ENCODE measurements at regions not wholly inside any gene's neighbourhood (a gene's known extent, or its start where the extent isn't known, plus 50 kb on each side); places are given as distances from the start of the nearest gene placed in this dataset.

DNA sequence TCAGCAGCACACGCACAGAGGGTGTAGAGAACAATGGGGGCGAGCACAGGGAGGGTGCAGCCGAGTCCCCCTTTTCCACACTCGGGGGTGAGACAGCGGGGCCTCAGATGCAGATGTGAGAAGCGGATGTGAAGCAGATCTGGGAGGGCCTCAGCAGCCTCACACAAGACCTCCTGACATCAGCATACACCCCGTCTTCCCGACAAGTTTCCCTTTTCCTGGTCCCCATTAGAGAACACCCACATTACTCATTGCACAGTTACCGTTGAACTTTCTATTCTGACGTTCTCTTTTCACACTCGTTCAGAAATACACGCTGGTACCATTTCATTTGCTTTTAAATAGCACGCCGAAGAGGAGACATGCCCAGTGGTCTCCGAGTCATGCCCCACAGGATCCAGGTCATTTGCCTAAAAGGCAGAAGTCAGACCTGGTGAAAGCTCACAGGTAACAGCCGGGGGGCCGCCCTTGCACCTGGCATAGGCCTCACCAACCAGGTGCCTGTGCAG is 129.5 kb upstream of the ID2 start:
- no peaks in the 10 kb centered on the region for H3K4me1 ChIP-seq (ENCODE audit: control insufficient read depth, insufficient read depth, low read length)
- no peaks in the 10 kb centered on the region for H3K36me3 ChIP-seq (ENCODE audit: control insufficient read depth in 2 of 2, insufficient read depth in 1 of 2, low read length in 2 of 2)
- POLR2A ChIA-PET, result no interaction called here
- CTCF ChIA-PET, result interaction anchor here (0.6 kb wide), 1 partner anchor 24 kb away, joined by 4 read pairs; no protein-coding TSS in a partner anchor
- H3K27ac ChIP-seq (ENCODE audit: extremely low read depth, low read depth, low read length), result no peak overlapping the region
- TF ChIP-seq ZNF211 (tag by site-specific recombination; IDR thresholded peaks at IDR 0.05; ENCODE audit: low read depth) (no peak), ZSCAN16 (tag by site-specific recombination; IDR thresholded peaks at IDR 0.05) (no peak), ZBTB7A (tag by site-specific recombination; IDR thresholded peaks at IDR 0.05; ENCODE audit: low read depth) (no peak), ZNF175 (tag by site-specific recombination; IDR thresholded peaks at IDR 0.05) (no peak), ZNF335 (tag by site-specific recombination; conservative IDR thresholded peaks at IDR 0.05) (no peak), ZNF19 (tag by site-specific recombination; IDR thresholded peaks at IDR 0.05; ENCODE audit: low read depth) (no peak), ZNF600 (tag by site-specific recombination; IDR thresholded peaks at IDR 0.05) (no peak), ZNF768 (tag by site-specific recombination; IDR thresholded peaks at IDR 0.05) (no peak), OVOL3 (tag by site-specific recombination; IDR thresholded peaks at IDR 0.05) (no peak), ZNF394 (tag by site-specific recombination; IDR thresholded peaks at IDR 0.05; ENCODE audit: borderline replicate concordance) (no peak), SP2 (tag by site-specific recombination; IDR thresholded peaks at IDR 0.05) (no peak), ZFP3 (tag by site-specific recombination; IDR thresholded peaks at IDR 0.05; ENCODE audit: low read depth) (no peak), ZNF311 (tag by site-specific recombination; IDR thresholded peaks at IDR 0.05; ENCODE audit: borderline replicate concordance) (no peak)
- TF ChIP-seq, protein P1, sequence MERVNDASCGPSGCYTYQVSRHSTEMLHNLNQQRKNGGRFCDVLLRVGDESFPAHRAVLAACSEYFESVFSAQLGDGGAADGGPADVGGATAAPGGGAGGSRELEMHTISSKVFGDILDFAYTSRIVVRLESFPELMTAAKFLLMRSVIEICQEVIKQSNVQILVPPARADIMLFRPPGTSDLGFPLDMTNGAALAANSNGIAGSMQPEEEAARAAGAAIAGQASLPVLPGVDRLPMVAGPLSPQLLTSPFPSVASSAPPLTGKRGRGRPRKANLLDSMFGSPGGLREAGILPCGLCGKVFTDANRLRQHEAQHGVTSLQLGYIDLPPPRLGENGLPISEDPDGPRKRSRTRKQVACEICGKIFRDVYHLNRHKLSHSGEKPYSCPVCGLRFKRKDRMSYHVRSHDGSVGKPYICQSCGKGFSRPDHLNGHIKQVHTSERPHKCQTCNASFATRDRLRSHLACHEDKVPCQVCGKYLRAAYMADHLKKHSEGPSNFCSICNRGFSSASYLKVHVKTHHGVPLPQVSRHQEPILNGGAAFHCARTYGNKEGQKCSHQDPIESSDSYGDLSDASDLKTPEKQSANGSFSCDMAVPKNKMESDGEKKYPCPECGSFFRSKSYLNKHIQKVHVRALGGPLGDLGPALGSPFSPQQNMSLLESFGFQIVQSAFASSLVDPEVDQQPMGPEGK (tag by site-specific recombination; IDR thresholded peaks at IDR 0.05), result no peak
- TF ChIP-seq, protein P2, sequence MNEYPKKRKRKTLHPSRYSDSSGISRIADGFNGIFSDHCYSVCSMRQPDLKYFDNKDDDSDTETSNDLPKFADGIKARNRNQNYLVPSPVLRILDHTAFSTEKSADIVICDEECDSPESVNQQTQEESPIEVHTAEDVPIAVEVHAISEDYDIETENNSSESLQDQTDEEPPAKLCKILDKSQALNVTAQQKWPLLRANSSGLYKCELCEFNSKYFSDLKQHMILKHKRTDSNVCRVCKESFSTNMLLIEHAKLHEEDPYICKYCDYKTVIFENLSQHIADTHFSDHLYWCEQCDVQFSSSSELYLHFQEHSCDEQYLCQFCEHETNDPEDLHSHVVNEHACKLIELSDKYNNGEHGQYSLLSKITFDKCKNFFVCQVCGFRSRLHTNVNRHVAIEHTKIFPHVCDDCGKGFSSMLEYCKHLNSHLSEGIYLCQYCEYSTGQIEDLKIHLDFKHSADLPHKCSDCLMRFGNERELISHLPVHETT (tag by site-specific recombination; IDR thresholded peaks at IDR 0.05), result no peak
- TF ChIP-seq, protein P3, sequence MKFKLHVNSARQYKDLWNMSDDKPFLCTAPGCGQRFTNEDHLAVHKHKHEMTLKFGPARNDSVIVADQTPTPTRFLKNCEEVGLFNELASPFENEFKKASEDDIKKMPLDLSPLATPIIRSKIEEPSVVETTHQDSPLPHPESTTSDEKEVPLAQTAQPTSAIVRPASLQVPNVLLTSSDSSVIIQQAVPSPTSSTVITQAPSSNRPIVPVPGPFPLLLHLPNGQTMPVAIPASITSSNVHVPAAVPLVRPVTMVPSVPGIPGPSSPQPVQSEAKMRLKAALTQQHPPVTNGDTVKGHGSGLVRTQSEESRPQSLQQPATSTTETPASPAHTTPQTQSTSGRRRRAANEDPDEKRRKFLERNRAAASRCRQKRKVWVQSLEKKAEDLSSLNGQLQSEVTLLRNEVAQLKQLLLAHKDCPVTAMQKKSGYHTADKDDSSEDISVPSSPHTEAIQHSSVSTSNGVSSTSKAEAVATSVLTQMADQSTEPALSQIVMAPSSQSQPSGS (tag by site-specific recombination; IDR thresholded peaks at IDR 0.05; ENCODE audit: low read depth), result no peak
- H3K4me3 ChIP-seq (ENCODE audit: low read depth, low read length), result no peak overlapping the region
- H3K9me3 ChIP-seq (ENCODE audit: control insufficient read depth, insufficient read depth, low read depth, low read length), result no peaks in the 10 kb centered on the region

DNA sequence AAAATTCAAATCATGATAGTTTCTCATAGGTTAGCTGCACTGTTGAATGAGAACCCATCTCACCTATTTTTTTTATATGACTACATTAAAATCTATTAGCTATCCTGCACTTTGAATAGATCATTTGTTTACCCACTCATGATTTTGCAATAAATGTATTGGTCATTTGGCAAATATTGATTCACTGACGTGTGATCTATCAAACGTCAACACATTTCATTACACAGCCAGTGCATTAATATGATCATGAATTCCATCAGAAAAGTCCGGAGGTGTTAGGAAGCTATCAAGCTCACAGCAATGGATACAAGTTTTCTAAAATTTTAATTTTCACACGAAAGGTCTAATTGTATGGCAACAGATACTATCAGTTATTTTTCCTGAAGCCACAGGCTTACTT is 128.2 kb upstream of the ID2 start:
- POLR2A ChIA-PET, result interaction anchor here (1.2 to 1.4 kb wide), 2 partner anchors 125 to 129 kb away, joined by 3 to 4 read pairs; no protein-coding TSS in a partner anchor
- no peaks in the 10 kb centered on the region for H3K36me3 ChIP-seq (ENCODE audit: control insufficient read depth in 2 of 2, insufficient read depth in 1 of 2, low read length in 2 of 2)
- no peaks in the 10 kb centered on the region for H3K9me3 ChIP-seq (ENCODE audit: control insufficient read depth, insufficient read depth, low read depth, low read length)
- no peaks in the 10 kb centered on the region for H3K4me1 ChIP-seq (ENCODE audit: control insufficient read depth, insufficient read depth, low read length)
- TF ChIP-seq ZNF548 (tag by site-specific recombination; IDR thresholded peaks at IDR 0.05) (no peak), ZNF621 (tag by site-specific recombination; IDR thresholded peaks at IDR 0.05) (no peak), ZNF677 (tag by site-specific recombination; IDR thresholded peaks at IDR 0.05) (no peak), ZNF423 (tag by site-specific recombination; IDR thresholded peaks at IDR 0.05) (no peak), ZNF239 (tag by site-specific recombination; IDR thresholded peaks at IDR 0.05) (no peak), SCRT2 (tag by site-specific recombination; IDR thresholded peaks at IDR 0.05) (no peak), ZNF211 (tag by site-specific recombination; IDR thresholded peaks at IDR 0.05; ENCODE audit: low read depth) (no peak), ZNF585B (tag by site-specific recombination; IDR thresholded peaks at IDR 0.05) (no peak), ZNF292 (tag by site-specific recombination; IDR thresholded peaks at IDR 0.05; ENCODE audit: borderline replicate concordance, low read depth) (no peak)
- H3K27ac ChIP-seq (ENCODE audit: extremely low read depth, low read depth, low read length), result no peak overlapping the region
- H3K4me3 ChIP-seq (ENCODE audit: low read depth, low read length), result no peak overlapping the region
- CTCF ChIA-PET, result no interaction called here
